Parathyroid adenoma (tissue), 2 donors: ENCODE measurements at regions not wholly inside any gene's neighbourhood (a gene's known extent, or its start where the extent isn't known, plus 50 kb on each side); places are given as distances from the start of the nearest gene placed in this dataset.

Experiments used
- H2AFZ ChIP-seq: fragments of 300-600 bp; sonication (generic); one replicate; pipeline ENCODE4 v1.7.0; 2017; ENCODE audit warnings: antibody characterized with exemption, mild to moderate bottlenecking
- H3K27ac ChIP-seq: fragments of 300-600 bp; sonication (generic); one replicate; pipeline ENCODE4 v1.7.0; 2017
- H3K27me3 ChIP-seq: fragments of 300-600 bp; sonication (generic); one replicate; pipeline ENCODE4 v1.7.0; 2017; ENCODE audit warnings: low read length; ENCODE audit not compliant: control insufficient read depth, insufficient read depth
- H3K36me3 ChIP-seq: fragments of 300-600 bp; sonication (generic); one replicate; pipeline ENCODE4 v1.7.0; 2017; ENCODE audit warnings: low read length; ENCODE audit not compliant: control insufficient read depth, insufficient read depth
- H3K4me1 ChIP-seq: fragments of 300-600 bp; sonication (generic); one replicate; pipeline ENCODE4 v1.7.0; 2017; ENCODE audit warnings: control low read depth
- H3K4me2 ChIP-seq: fragments of 300-600 bp; sonication (generic); one replicate; pipeline ENCODE4 v1.7.0; 2017; ENCODE audit warnings: low read length
- H3K4me3 ChIP-seq: fragments of 300-600 bp; sonication (generic); one replicate; pipeline ENCODE4 v1.7.0; 2017; ENCODE audit warnings: low read depth, low read length
- H3K79me2 ChIP-seq: fragments of 300-600 bp; sonication (generic); one replicate; pipeline ENCODE4 v1.7.0; 2017; ENCODE audit warnings: control low read depth
- H3K9ac ChIP-seq: fragments of 300-600 bp; sonication (generic); one replicate; pipeline ENCODE4 v1.7.0; 2017; ENCODE audit warnings: mild to moderate bottlenecking
- H3K9me3 ChIP-seq: fragments of 300-600 bp; sonication (generic); one replicate; pipeline ENCODE4 v1.7.0; 2017; ENCODE audit warnings: low read length; ENCODE audit not compliant: control insufficient read depth
- CTCF ChIP-seq: fragments of 300-600 bp; sonication (generic); IDR thresholded peaks from one replicate; pipeline ENCODE4 v1.7.0; 2017; ENCODE audit warnings: antibody characterized with exemption, mild to moderate bottlenecking
- donor health status: primary hyperparathyroidism.

- H3K9me3 ChIP-seq: no peaks in the 10 kb centered on the region
- H3K9ac ChIP-seq: no peak overlapping the region
- no peak overlapping the region for H2AFZ ChIP-seq
- H3K27ac ChIP-seq: no peak overlapping the region
- no peak overlapping the region for H3K4me3 ChIP-seq
- no peaks in the 10 kb centered on the region for H3K4me1 ChIP-seq
- TF ChIP-seq CTCF: no peak
- H3K36me3 ChIP-seq: no peaks in the 10 kb centered on the region
- no peaks in the 10 kb centered on the region for H3K79me2 ChIP-seq
- no peak overlapping the region for H3K4me2 ChIP-seq
- H3K27me3 ChIP-seq: no peaks in the 10 kb centered on the region
These were observed 591.5 kb upstream of the CFAP20DC start for GRCh38 chr3:59641169-59641899.

- no peak overlapping the region for H3K9ac ChIP-seq
- H3K4me2 ChIP-seq: no peak overlapping the region
- H2AFZ ChIP-seq: no peak overlapping the region
- no peaks in the 10 kb centered on the region for H3K79me2 ChIP-seq
- no peaks in the 10 kb centered on the region for H3K36me3 ChIP-seq
- no peak for TF ChIP-seq CTCF
- H3K27ac ChIP-seq: no peak overlapping the region
- no peaks in the 10 kb centered on the region for H3K27me3 ChIP-seq
- H3K4me3 ChIP-seq: no peak overlapping the region
- H3K4me1 ChIP-seq: no peaks in the 10 kb centered on the region
- no peaks in the 10 kb centered on the region for H3K9me3 ChIP-seq
These were observed 583.1 kb upstream of the CFAP20DC start for GRCh38 chr3:59632760-59633573.

- no peaks in the 10 kb centered on the region for H3K9me3 ChIP-seq
- TF ChIP-seq CTCF: no peak
- H2AFZ ChIP-seq: no peak overlapping the region
- H3K4me3 ChIP-seq: no peak overlapping the region
- no peaks in the 10 kb centered on the region for H3K27me3 ChIP-seq
- no peaks in the 10 kb centered on the region for H3K36me3 ChIP-seq
- H3K4me2 ChIP-seq: no peak overlapping the region
- no peaks in the 10 kb centered on the region for H3K4me1 ChIP-seq
- no peaks in the 10 kb centered on the region for H3K79me2 ChIP-seq
- no peak overlapping the region for H3K9ac ChIP-seq
- no peak overlapping the region for H3K27ac ChIP-seq
These were observed 581.7 kb upstream of the CFAP20DC start for GRCh38 chr3:59631482-59631881.

GRCh38 chr3:59621037-59621436 lies 571.2 kb upstream of the CFAP20DC start:
- no peak overlapping the region for H3K4me3 ChIP-seq
- TF ChIP-seq CTCF: no peak
- H3K9me3 ChIP-seq: no peaks in the 10 kb centered on the region
- no peak overlapping the region for H3K27ac ChIP-seq
- no peaks in the 10 kb centered on the region for H3K4me1 ChIP-seq
- no peaks in the 10 kb centered on the region for H3K79me2 ChIP-seq
- no peak overlapping the region for H2AFZ ChIP-seq
- no peaks in the 10 kb centered on the region for H3K27me3 ChIP-seq
- H3K36me3 ChIP-seq: no peaks in the 10 kb centered on the region
- H3K4me2 ChIP-seq: no peak overlapping the region
- H3K9ac ChIP-seq: no peak overlapping the region
